Activated T-helper 17 cell treated with anti-CD3 and anti-CD28 coated beads, Interleukin-2, amount 50 U/mL, for 72 hours (primary cell): ENCODE measurements at regions not wholly inside any gene's neighbourhood (a gene's known extent, or its start where the extent isn't known, plus 50 kb on each side); places are given as distances from the start of the nearest gene placed in this dataset.

ENCODE experiments used
- ATAC-seq: fragments of 150-1000 bp; cut with Tn5 transposase; replicated peaks from 2 replicates; pipeline ENCODE4 v1.10.0; 2021; ENCODE audit warnings: mild to moderate bottlenecking, moderate library complexity
- H3K27ac Mint-ChIP-seq: one replicate; pipeline ENCODE4 v1.8.0; 2022; ENCODE audit warnings: mixed read lengths
- H3K27me3 Mint-ChIP-seq: one replicate; pipeline ENCODE4 v1.8.0; 2022; ENCODE audit warnings: mixed read lengths
- H3K36me3 Mint-ChIP-seq: one replicate; pipeline ENCODE4 v1.8.0; 2022; ENCODE audit warnings: low read depth, mild to moderate bottlenecking, mixed read lengths
- H3K4me1 Mint-ChIP-seq: one replicate; pipeline ENCODE4 v1.8.0; 2022; ENCODE audit warnings: mixed read lengths
- H3K4me3 Mint-ChIP-seq: one replicate; pipeline ENCODE4 v1.8.0; 2022; ENCODE audit warnings: mild to moderate bottlenecking, mixed read lengths
- H3K9me3 Mint-ChIP-seq: one replicate; pipeline ENCODE4 v1.8.0; 2022; ENCODE audit warnings: mixed read lengths

DNA sequence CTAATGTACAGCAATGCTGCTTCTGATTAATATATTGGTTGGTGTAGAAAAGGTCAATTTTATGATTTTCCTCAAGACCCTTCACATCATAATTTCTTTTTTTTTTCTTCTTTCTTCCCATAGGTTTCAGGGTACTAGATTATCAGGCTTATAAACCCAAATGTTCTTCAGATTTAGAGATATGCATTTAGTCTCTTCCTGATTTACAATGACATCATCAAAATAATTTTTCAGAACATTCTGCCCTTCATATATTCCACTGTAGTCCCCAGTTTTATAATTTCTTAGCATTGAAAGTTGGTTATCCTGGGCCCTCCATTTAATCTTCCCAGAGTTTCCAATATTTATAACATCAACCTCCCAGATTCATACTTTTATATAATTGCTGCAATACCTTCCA is 226.7 kb upstream of the LRFN5 start:
- Mint-ChIP-seq H3K9me3 (no peaks in the 10 kb centered on the region), H3K27me3 (no peaks in the 10 kb centered on the region), H3K4me3 (no peak overlapping the region), H3K36me3 (no peaks in the 10 kb centered on the region), H3K27ac (no peak overlapping the region), H3K4me1 (no peaks in the 10 kb centered on the region)
- ATAC-seq = no peak

DNA sequence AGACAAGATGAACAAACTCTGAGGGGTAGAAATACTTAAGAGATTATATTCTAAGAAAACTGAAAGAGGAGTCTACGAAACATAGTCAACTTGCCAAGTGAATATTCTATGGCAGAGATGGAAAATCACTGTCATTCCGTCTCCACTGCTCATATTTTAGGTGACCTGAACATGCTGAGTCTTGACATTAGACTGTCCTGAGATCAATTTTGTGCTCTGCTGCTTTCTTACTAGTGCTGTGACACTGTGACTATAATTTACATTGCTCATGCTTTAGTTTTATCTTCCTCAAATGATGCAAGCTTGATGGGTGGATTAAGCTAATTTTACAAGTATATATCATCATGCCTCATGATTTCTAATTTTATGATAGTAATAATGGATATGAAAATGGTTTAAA is 228.2 kb upstream of the LRFN5 start:
- Mint-ChIP-seq H3K36me3 (no peaks in the 10 kb centered on the region), H3K27ac (no peak overlapping the region), H3K4me1 (no peaks in the 10 kb centered on the region), H3K9me3 (no peaks in the 10 kb centered on the region), H3K4me3 (no peak overlapping the region), H3K27me3 (no peaks in the 10 kb centered on the region)
- no peak for ATAC-seq

DNA sequence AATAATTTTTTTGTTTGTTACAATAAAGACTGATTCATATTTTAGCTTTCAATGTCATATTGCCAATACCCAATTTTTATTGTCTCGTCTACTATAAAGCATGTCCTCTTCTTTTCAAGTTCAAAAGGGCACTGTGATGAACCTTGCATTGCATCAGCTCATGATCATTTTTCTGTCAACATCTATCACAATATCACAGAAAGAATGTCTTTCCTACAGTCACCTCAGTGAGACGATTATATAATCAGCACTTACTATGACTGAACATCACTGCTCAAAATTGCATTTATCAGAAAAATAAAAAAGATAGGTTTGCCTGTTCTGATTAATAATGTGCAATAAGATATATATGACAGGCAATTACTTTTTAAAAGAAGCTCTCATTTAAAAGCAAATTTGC is 228.7 kb upstream of the LRFN5 start:
- Mint-ChIP-seq H3K9me3 (no peaks in the 10 kb centered on the region), H3K27ac (no peak overlapping the region), H3K36me3 (no peaks in the 10 kb centered on the region), H3K4me1 (no peaks in the 10 kb centered on the region), H3K4me3 (no peak overlapping the region), H3K27me3 (no peaks in the 10 kb centered on the region)
- ATAC-seq = no peak

DNA sequence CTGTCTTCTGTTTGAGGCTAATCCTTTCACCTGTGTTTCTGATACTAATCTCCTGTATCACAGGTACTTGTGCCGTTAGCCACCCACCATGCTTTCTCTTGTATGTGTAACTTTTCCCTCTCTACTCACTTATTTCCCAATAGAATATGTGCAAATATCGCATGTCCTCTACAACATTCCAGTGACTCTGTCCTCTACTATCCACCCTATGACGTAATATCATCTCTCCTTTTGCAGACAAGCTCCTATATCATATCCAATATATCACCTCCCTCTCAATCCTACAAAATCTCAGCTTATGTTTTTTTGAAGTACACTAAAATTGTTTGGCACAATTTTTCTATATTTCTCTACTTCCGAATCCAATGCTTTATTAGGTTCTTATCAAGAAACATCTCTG is 232.6 kb upstream of the LRFN5 start:
- Mint-ChIP-seq H3K9me3 (no peaks in the 10 kb centered on the region), H3K27ac (no peak overlapping the region), H3K36me3 (no peaks in the 10 kb centered on the region), H3K27me3 (no peaks in the 10 kb centered on the region), H3K4me3 (no peak overlapping the region), H3K4me1 (no peaks in the 10 kb centered on the region)
- ATAC-seq = no peak

DNA sequence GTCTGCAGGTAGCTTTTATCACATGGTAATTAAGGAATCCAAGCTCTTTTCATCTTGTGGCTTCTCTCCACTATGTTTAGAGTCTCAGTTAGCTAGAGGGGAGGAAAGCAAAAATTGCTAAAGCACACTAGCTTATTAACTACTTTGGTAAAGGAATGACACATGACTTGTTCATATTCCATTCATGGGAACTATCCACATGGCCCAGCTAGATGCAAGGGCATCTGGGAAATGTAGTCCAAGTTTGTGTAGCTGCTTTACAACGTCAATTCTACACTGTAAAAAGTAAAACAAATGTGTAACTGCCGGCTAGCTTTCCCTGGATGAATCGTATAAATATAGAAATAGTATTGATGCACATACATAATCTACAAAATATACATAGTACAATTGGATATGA is 244.5 kb upstream of the LRFN5 start:
- Mint-ChIP-seq H3K27me3 (no peaks in the 10 kb centered on the region), H3K36me3 (no peaks in the 10 kb centered on the region), H3K27ac (no peak overlapping the region), H3K4me3 (no peak overlapping the region), H3K9me3 (peaks cover 7% of the 10 kb centered on the region), H3K4me1 (no peaks in the 10 kb centered on the region)
- no peak for ATAC-seq

DNA sequence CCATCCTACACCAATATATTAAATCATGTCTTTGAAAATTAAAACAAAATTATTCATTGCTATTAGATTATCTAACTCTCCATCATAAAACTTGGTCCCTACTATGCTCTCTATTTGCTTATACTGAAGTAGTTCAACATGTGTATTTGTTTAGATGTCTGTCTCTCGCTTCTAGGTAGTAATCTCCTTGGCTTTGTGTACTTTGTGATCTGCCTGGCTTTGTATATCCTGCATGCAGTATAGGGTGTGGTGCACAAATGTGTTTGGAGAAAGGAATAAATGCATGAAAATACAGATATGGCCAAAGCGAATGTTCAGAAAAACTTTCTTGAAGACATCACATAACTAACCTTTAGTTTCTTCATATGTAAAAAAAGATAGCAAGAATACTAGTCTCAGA is 246.6 kb upstream of the LRFN5 start:
- ATAC-seq = no peak
- H3K27ac Mint-ChIP-seq = no peak overlapping the region
- no peak overlapping the region for H3K4me3 Mint-ChIP-seq
- no peaks in the 10 kb centered on the region for H3K27me3 Mint-ChIP-seq
- peaks cover 4% of the 10 kb centered on the region for H3K9me3 Mint-ChIP-seq
- no peaks in the 10 kb centered on the region for H3K36me3 Mint-ChIP-seq
- H3K4me1 Mint-ChIP-seq = no peaks in the 10 kb centered on the region

DNA sequence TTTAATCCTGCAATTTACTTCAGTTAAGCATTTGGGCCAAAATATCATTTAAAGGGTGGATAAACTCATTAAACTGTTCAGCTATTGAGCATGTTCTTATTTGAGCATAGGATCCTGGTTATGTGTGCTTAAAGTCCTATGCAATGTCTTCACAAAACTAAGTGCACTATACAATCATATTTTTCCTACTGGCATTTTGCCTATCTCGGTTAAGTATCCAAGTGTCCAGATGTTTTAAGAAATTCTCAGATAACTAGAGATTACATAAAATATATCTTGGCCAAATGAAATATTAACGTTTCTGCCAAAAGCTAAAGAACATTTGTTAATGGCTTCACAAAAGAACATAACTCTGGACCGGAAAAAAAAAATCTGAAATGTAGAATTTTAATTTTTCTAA is 250.8 kb upstream of the LRFN5 start:
- no peak for ATAC-seq
- Mint-ChIP-seq H3K9me3 (no peaks in the 10 kb centered on the region), H3K27me3 (no peaks in the 10 kb centered on the region), H3K4me1 (no peaks in the 10 kb centered on the region), H3K36me3 (no peaks in the 10 kb centered on the region), H3K27ac (no peak overlapping the region), H3K4me3 (no peak overlapping the region)

DNA sequence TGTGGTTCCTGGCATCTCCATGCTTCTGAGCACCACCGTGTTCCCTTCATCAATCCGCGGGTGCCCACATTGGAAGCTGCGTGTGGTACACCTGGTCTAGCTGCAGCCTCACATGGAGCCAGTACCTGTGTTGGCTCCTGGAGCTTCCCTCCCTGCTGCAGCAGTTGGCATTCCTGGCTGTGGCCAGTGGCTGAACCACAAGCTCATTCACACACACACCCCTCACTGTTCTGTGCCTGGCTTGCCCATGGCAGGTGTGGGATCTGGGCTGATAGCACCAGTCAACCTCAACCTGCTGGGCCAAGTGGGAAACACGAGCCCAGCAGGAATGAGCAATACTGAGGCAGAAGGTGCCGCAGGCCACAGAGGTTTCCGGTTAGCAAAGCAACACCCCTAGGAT is 256.2 kb upstream of the LRFN5 start:
- ATAC-seq = no peak
- no peak overlapping the region for H3K4me3 Mint-ChIP-seq
- no peak overlapping the region for H3K27ac Mint-ChIP-seq
- H3K9me3 Mint-ChIP-seq = no peaks in the 10 kb centered on the region
- no peaks in the 10 kb centered on the region for H3K4me1 Mint-ChIP-seq
- H3K36me3 Mint-ChIP-seq = no peaks in the 10 kb centered on the region
- no peaks in the 10 kb centered on the region for H3K27me3 Mint-ChIP-seq

DNA sequence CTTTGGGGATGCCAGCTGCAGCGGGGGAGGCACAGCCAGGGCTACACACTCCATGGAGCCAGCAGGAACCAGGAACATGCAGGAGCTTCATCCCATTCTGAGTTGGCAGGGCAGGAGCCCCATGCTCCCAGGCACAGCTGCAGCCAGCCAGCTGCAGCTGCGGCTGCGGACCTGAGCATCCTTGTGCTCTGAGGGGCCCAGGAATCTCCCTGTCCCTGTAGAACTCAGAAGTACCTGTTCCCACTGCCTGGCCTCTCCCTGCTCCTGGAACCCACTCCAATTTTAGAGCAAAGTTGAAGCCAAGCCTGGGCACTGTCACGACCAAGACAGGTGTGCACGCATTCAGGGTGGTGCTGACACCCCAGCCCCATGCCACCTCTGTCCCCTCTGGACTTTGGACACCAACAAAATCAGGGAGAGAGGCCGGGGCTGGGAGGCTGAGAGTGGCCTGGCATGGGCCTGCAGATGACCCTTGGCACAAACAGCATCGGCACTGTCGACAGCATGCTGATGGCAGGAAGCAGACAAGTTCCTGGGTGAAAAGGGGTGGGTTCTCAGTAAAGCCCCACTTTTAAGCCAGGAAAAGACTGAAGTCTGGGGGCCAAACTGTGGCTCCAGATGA is 257.3 kb upstream of the LRFN5 start:
- H3K36me3 Mint-ChIP-seq = no peaks in the 10 kb centered on the region
- no peak overlapping the region for H3K4me3 Mint-ChIP-seq
- no peak for ATAC-seq
- no peaks in the 10 kb centered on the region for H3K4me1 Mint-ChIP-seq
- H3K9me3 Mint-ChIP-seq = no peaks in the 10 kb centered on the region
- H3K27me3 Mint-ChIP-seq = no peaks in the 10 kb centered on the region
- no peak overlapping the region for H3K27ac Mint-ChIP-seq

DNA sequence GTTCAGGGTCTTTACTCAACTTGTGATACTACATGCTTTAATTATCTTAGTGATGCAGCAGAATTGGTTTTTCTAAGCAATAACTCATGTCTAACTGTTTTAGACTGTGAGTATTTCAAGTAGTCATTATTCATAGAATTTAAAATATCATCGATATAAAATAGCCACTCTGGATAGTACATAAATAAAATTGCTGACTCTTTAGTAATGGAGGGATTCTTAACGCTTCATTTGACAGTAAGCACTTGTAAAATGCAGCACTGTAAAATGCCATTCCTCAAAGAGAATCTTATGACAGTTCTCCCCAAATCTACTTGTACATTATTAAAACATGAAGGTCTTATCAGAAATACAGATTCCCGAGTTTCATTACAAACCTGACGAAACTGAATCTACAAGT is 262.8 kb upstream of the LRFN5 start:
- Mint-ChIP-seq H3K4me1 (no peaks in the 10 kb centered on the region), H3K27ac (no peak overlapping the region), H3K4me3 (no peak overlapping the region), H3K27me3 (no peaks in the 10 kb centered on the region), H3K36me3 (no peaks in the 10 kb centered on the region), H3K9me3 (peaks cover 7% of the 10 kb centered on the region)
- ATAC-seq = no peak

DNA sequence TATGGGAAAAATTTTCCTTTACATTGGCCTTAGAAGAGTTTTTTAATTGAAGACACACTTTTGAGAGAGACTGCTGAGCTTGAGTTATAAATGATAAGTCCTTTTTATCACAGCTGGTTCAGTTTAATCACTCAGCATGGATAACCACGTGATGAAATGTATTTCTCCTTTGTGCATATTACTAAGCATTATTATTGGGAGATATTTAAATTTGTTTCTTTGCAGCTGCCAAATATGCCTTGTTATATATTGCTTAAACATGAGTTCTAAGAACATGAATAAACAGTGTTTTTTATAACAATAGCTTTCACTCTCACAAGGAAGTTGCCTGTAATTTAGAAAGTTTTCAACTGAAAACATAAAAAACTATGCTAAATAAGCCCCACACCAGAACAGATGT is 293.5 kb upstream of the LRFN5 start:
- H3K27ac Mint-ChIP-seq = no peak overlapping the region
- H3K36me3 Mint-ChIP-seq = no peaks in the 10 kb centered on the region
- no peaks in the 10 kb centered on the region for H3K27me3 Mint-ChIP-seq
- no peak for ATAC-seq
- peaks cover 6% of the 10 kb centered on the region for H3K9me3 Mint-ChIP-seq
- no peaks in the 10 kb centered on the region for H3K4me1 Mint-ChIP-seq
- no peak overlapping the region for H3K4me3 Mint-ChIP-seq

DNA sequence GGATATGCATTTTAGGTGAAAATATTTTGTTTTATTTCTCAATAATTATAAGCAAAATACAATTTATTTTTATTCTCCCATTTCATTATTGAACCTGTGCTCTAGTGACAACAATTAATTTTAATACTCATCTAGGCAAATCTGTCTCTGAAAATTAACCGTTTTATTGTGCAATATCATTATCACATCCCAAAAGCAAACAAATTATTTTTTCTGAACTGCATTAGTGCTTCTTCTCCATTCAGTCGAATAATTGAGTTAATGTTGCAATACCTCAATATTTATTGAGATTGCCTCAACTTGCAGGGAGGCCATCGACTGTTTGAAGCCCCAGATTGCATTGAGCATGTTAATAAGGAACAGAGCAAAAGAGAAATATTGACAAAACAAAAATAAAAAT is 303.2 kb upstream of the LRFN5 start:
- no peak for ATAC-seq
- Mint-ChIP-seq H3K4me3 (no peak overlapping the region), H3K27ac (no peak overlapping the region), H3K9me3 (no peaks in the 10 kb centered on the region), H3K27me3 (no peaks in the 10 kb centered on the region), H3K4me1 (no peaks in the 10 kb centered on the region), H3K36me3 (no peaks in the 10 kb centered on the region)

DNA sequence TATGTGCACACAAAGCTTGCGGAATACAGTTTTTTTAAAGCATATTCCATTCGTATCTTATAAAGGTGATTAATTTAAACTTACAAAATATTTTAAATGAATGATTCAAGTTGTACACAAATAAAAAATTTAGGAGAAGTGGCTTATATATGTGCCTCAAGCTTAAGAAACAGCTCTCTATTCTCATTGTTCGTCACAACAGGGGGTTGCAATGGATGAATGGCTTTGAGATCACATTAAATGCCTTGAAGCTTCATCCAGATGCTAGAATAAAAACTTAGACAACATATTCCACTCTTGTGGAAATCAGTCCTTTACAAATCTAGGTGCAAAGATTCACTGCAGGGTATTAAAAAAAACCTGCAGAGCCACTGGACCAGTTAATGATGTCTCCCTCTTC is 303.9 kb upstream of the LRFN5 start:
- no peaks in the 10 kb centered on the region for H3K4me1 Mint-ChIP-seq
- H3K27ac Mint-ChIP-seq = no peak overlapping the region

DNA sequence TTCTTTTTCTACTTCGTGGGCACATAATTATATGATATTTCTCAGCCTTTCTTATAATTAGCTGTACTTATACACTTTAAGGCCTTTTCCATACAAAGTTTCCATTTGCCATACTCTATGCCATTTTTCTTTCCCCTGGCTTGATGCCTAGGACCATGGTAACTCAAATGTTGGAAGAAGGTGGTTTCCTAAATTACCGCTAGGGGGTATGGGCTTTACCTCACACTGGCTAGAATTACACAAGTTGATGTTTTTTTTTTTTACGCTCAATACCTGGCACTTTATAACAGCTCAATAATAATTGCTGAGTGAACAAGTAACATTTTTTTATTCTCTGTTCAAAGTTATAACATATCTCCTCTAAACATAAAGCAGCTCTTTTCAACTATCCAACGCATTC is 306.8 kb upstream of the LRFN5 start:
- no peaks in the 10 kb centered on the region for H3K4me1 Mint-ChIP-seq
- no peaks in the 10 kb centered on the region for H3K27me3 Mint-ChIP-seq
- H3K27ac Mint-ChIP-seq = no peak overlapping the region
- no peaks in the 10 kb centered on the region for H3K9me3 Mint-ChIP-seq
- no peak for ATAC-seq
- H3K4me3 Mint-ChIP-seq = no peak overlapping the region
- H3K36me3 Mint-ChIP-seq = no peaks in the 10 kb centered on the region

More for the DNA sequence above, 303.9 kb upstream of the LRFN5 start:
- H3K36me3 Mint-ChIP-seq = no peaks in the 10 kb centered on the region
- no peaks in the 10 kb centered on the region for H3K9me3 Mint-ChIP-seq
- H3K4me3 Mint-ChIP-seq = no peak overlapping the region
- ATAC-seq = no peak
- H3K27me3 Mint-ChIP-seq = no peaks in the 10 kb centered on the region

DNA sequence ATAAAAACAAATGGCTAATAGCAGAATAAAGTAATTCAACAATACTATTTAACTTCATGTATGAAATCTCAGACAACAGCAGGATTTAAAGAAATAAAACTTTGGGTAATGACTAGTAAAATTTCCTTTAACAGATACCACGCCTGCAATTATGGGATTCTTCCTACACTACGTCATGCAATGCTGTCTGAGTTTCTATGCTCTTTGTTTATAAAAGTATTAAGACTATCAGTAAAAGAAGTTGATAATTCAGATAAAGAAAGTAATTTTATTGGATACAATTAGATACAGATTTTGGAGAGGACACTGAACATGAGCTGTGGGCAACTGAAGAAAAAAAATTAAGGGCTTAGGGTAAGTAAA is 308.4 kb upstream of the LRFN5 start:
- Mint-ChIP-seq H3K36me3 (no peaks in the 10 kb centered on the region), H3K4me3 (no peak overlapping the region), H3K4me1 (no peaks in the 10 kb centered on the region), H3K27ac (no peak overlapping the region), H3K27me3 (no peaks in the 10 kb centered on the region), H3K9me3 (peaks cover 3% of the 10 kb centered on the region)
- no peak for ATAC-seq

DNA sequence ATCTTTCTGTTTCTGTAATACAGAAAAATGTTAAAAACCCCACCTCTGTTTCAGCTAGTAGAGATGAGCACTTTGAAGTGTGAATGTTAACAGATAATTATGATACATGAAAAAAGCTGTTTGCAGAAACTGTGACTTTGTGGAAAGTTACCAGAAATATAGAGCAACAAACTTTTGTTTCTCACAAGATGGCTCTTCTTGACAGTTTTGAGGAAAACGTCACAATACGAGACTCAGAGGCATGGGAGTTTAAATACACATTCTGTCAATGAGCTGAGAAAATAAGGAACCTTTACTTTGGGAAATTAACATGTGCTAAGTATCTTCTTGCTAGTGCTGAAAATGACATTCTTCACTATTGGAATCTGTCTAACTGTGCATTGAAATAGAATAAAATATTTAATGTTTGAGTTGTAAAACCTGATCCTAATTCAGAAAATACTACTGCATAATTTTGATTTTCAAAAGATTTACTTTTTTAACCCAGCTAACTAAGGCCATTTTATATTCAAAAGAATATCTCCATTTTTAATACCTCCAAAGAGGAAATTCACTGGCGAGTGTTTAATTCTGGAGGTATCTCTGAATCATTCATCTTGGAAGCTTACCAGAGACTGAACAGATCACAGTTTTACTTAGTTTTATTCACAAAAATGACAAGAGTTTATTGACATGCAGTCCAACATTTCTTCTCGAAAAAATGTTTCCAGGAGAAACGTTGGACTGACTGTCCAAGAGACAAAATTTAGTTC is 308.9 kb upstream of the LRFN5 start:
- peaks cover 3% of the 10 kb centered on the region for H3K9me3 Mint-ChIP-seq
- H3K36me3 Mint-ChIP-seq = no peaks in the 10 kb centered on the region
- no peak overlapping the region for H3K4me3 Mint-ChIP-seq
- no peak for ATAC-seq
- no peak overlapping the region for H3K27ac Mint-ChIP-seq
- H3K4me1 Mint-ChIP-seq = no peaks in the 10 kb centered on the region
- no peaks in the 10 kb centered on the region for H3K27me3 Mint-ChIP-seq
